ENCODE measurements at regions not wholly inside any gene's neighbourhood (a gene's known extent, or its start where the extent isn't known, plus 50 kb on each side); places are given as distances from the start of the nearest gene placed in this dataset.

GRCh38 chr3:153970741-153971347 lies 150.3 kb upstream of the ARHGEF26 start:
- no peaks in the 10 kb centered on the region for H3K79me2 ChIP-seq (ENCODE audit: insufficient read depth, low read length)
- H3K27me3 ChIP-seq (ENCODE audit: insufficient read depth, low read length, poor library complexity, severe bottlenecking): no peaks in the 10 kb centered on the region
- H3K4me3 ChIP-seq (ENCODE audit: low read length, poor library complexity, severe bottlenecking): no peak overlapping the region
- no peak overlapping the region for H2AFZ ChIP-seq (ENCODE audit: low read length)
- no peak overlapping the region for H3K4me2 ChIP-seq (ENCODE audit: low read depth, low read length, poor library complexity, severe bottlenecking)
- no peaks in the 10 kb centered on the region for H3K36me3 ChIP-seq (ENCODE audit: insufficient read depth, low read length)
- no peaks in the 10 kb centered on the region for H3K9me2 ChIP-seq (replicated peaks; ENCODE audit: low read depth, low read length)
- H3K4me1 ChIP-seq (ENCODE audit: insufficient read depth, low read length, poor library complexity, severe bottlenecking): peaks cover 12% of the 10 kb centered on the region
- no peaks in the 10 kb centered on the region for H4K20me1 ChIP-seq (ENCODE audit: insufficient read depth, low read length, poor library complexity, severe bottlenecking)
- no peak for TF ChIP-seq EZH2phosphoT487 (IDR thresholded peaks at IDR 0.05; ENCODE audit: borderline replicate concordance)
- peak; percentile 88 for TF ChIP-seq CTCF (conservative IDR thresholded peaks at IDR 0.05; ENCODE audit: low read length)
- no peaks in the 10 kb centered on the region for H3K9me3 ChIP-seq (ENCODE audit: insufficient read depth, low read depth, low read length)
- no peaks in the 10 kb centered on the region for H3F3A ChIP-seq (ENCODE audit: low read depth)
- no peak overlapping the region for H3K9ac ChIP-seq (ENCODE audit: low read depth, low read length, poor library complexity, severe bottlenecking)

GRCh38 chr3:153972862-153973261 lies 148.3 kb upstream of the ARHGEF26 start:
- Histone ChIP-seq H4K20me1 (ENCODE audit: insufficient read depth, low read length, poor library complexity, severe bottlenecking) (no peaks in the 10 kb centered on the region), H3K27me3 (ENCODE audit: insufficient read depth, low read length, poor library complexity, severe bottlenecking) (no peaks in the 10 kb centered on the region), H3K9ac (ENCODE audit: low read depth, low read length, poor library complexity, severe bottlenecking) (no peak overlapping the region), H2AFZ (ENCODE audit: low read length) (no peak overlapping the region), H3K36me3 (ENCODE audit: insufficient read depth, low read length) (no peaks in the 10 kb centered on the region), H3F3A (ENCODE audit: low read depth) (no peaks in the 10 kb centered on the region), H3K79me2 (ENCODE audit: insufficient read depth, low read length) (no peaks in the 10 kb centered on the region), H3K4me2 (ENCODE audit: low read depth, low read length, poor library complexity, severe bottlenecking) (no peak overlapping the region), H3K4me1 (ENCODE audit: insufficient read depth, low read length, poor library complexity, severe bottlenecking) (peaks cover under 1% of the 10 kb centered on the region), H3K9me3 (ENCODE audit: insufficient read depth, low read depth, low read length) (no peaks in the 10 kb centered on the region), H3K9me2 (replicated peaks; ENCODE audit: low read depth, low read length) (no peaks in the 10 kb centered on the region), H3K4me3 (ENCODE audit: low read length, poor library complexity, severe bottlenecking) (no peak overlapping the region)
- TF ChIP-seq EZH2phosphoT487 (IDR thresholded peaks at IDR 0.05; ENCODE audit: borderline replicate concordance) (no peak), CTCF (conservative IDR thresholded peaks at IDR 0.05; ENCODE audit: low read length) (no peak)

GRCh38 chr3:153973722-153974265 lies 147.4 kb upstream of the ARHGEF26 start:
- Histone ChIP-seq H2AFZ (ENCODE audit: low read length) (no peak overlapping the region), H3K9ac (ENCODE audit: low read depth, low read length, poor library complexity, severe bottlenecking) (no peak overlapping the region), H4K20me1 (ENCODE audit: insufficient read depth, low read length, poor library complexity, severe bottlenecking) (no peaks in the 10 kb centered on the region), H3K79me2 (ENCODE audit: insufficient read depth, low read length) (no peaks in the 10 kb centered on the region), H3K9me3 (ENCODE audit: insufficient read depth, low read depth, low read length) (no peaks in the 10 kb centered on the region), H3K9me2 (replicated peaks; ENCODE audit: low read depth, low read length) (no peaks in the 10 kb centered on the region), H3K36me3 (ENCODE audit: insufficient read depth, low read length) (no peaks in the 10 kb centered on the region), H3K4me3 (ENCODE audit: low read length, poor library complexity, severe bottlenecking) (no peak overlapping the region), H3K4me1 (ENCODE audit: insufficient read depth, low read length, poor library complexity, severe bottlenecking) (no peaks in the 10 kb centered on the region), H3F3A (ENCODE audit: low read depth) (no peaks in the 10 kb centered on the region), H3K4me2 (ENCODE audit: low read depth, low read length, poor library complexity, severe bottlenecking) (no peak overlapping the region), H3K27me3 (ENCODE audit: insufficient read depth, low read length, poor library complexity, severe bottlenecking) (no peaks in the 10 kb centered on the region)
- TF ChIP-seq EZH2phosphoT487 (IDR thresholded peaks at IDR 0.05; ENCODE audit: borderline replicate concordance): no peak
- TF ChIP-seq CTCF (conservative IDR thresholded peaks at IDR 0.05; ENCODE audit: low read length): no peak
